ENCODE measurements at regions not wholly inside any gene's neighbourhood (a gene's known extent, or its start where the extent isn't known, plus 50 kb on each side); places are given as distances from the start of the nearest gene placed in this dataset.

DNA sequence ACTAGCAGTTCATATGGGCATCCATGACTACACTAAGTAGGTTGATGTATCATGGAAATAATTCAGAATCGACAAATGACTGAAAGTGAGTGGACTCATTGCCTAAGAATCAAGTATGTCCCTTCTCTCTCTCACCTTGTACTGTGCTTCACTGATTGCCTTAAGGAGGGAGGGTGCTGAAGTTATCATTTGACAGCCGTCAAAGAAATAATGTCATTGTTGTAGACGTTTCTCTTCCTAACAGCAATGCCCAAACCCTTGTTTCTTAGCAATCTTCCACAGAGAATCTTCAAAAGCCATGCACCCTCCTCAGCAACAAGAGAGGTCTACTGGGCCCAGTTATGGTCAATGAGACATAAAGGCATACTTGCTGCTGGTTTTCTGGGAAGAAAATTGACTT is 785.0 kb downstream of the SUCLG1 start:
- TF ChIP-seq, protein P1, sequence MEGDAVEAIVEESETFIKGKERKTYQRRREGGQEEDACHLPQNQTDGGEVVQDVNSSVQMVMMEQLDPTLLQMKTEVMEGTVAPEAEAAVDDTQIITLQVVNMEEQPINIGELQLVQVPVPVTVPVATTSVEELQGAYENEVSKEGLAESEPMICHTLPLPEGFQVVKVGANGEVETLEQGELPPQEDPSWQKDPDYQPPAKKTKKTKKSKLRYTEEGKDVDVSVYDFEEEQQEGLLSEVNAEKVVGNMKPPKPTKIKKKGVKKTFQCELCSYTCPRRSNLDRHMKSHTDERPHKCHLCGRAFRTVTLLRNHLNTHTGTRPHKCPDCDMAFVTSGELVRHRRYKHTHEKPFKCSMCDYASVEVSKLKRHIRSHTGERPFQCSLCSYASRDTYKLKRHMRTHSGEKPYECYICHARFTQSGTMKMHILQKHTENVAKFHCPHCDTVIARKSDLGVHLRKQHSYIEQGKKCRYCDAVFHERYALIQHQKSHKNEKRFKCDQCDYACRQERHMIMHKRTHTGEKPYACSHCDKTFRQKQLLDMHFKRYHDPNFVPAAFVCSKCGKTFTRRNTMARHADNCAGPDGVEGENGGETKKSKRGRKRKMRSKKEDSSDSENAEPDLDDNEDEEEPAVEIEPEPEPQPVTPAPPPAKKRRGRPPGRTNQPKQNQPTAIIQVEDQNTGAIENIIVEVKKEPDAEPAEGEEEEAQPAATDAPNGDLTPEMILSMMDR (IDR thresholded peaks at IDR 0.05) = no peak
- no peak for TF ChIP-seq POLR2AphosphoS5 (IDR thresholded peaks at IDR 0.05; ENCODE audit: low read depth, low read length)

Data from Panc1 (cell line).